Peyer's patch (tissue), 4 donors: ENCODE measurements at regions not wholly inside any gene's neighbourhood (a gene's known extent, or its start where the extent isn't known, plus 50 kb on each side); places are given as distances from the start of the nearest gene placed in this dataset.

Experiments
- CTCF ChIP-seq, 6 experiments: fragments of 450-650 bp in 4 of 6; fragments of 200-600 bp in 2 of 6; sonication (generic) in 1 of 6; IDR thresholded peaks; one replicate each; pipeline ENCODE4 v1.5.1; 2017 to 2019; ENCODE audit warnings: antibody characterized with exemption in 6 of 6, mild to moderate bottlenecking in 3 of 6, moderate library complexity in 1 of 6
- POLR2A ChIP-seq, 2 donors: fragments of 450-650 bp; IDR thresholded peaks; one replicate each; pipeline ENCODE4 v1.5.1; 2017; ENCODE audit warnings: antibody characterized with exemption in 2 of 2, mild to moderate bottlenecking in 2 of 2, moderate library complexity in 2 of 2

DNA sequence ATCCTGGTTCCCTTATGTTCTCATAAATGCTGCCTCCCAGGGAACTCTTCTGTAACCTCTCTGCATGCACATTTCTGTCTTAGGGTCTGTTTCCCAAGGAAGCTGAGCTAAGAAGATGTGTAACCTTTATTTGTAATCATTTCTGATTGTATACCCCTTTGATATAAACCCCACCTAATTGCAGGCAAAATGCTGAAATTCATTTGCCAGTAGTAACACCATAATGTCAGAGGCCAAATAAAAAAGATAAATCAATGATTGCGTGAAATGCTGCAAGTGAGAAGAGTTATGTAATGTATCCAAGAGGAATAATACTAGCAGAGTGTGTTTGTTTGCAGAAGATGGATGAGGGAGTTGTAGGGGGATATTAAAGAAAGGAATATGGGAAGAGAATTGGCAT is 822.6 kb upstream of the GRAMD2B start:
- no peak for TF ChIP-seq CTCF (IDR thresholded peaks at IDR 0.05)
- TF ChIP-seq POLR2A (IDR thresholded peaks at IDR 0.05) = no peak
